SU-DHL-6 (cell line): ENCODE measurements at regions not wholly inside any gene's neighbourhood (a gene's known extent, or its start where the extent isn't known, plus 50 kb on each side); places are given as distances from the start of the nearest gene placed in this dataset.

Source experiments
- CTCF ChIP-seq: fragments of 200-600 bp; sonication (generic); IDR thresholded peaks from one replicate; pipeline ENCODE4 v1.5.1; 2017; ENCODE audit warnings: antibody characterized with exemption, mild to moderate bottlenecking, low read length, moderate library complexity; ENCODE audit not compliant: insufficient read depth, poor library complexity, severe bottlenecking
- EZH2phosphoT487 ChIP-seq: fragments of 200-600 bp; sonication (generic), shearing (Covaris generic); conservative IDR thresholded peaks from 2 replicates; pipeline ENCODE4 v1.6.1; 2018; ENCODE audit warnings: mild to moderate bottlenecking, antibody characterized with exemption, low read length, moderate library complexity, mixed read lengths

GRCh38 chr7:50178166-50178565 is 85.1 kb upstream of the ZPBP start:
- TF ChIP-seq CTCF (no peak), EZH2phosphoT487 (no peak)
